Right lobe of liver (tissue), 6 donors: ENCODE measurements at regions not wholly inside any gene's neighbourhood (a gene's known extent, or its start where the extent isn't known, plus 50 kb on each side); places are given as distances from the start of the nearest gene placed in this dataset.
A peak's percentile ranks its signal among the peaks of the same experiment; 100 is the strongest.

Experiments
- ATAC-seq, 4 donors: fragments of 200-7000 bp; cut with Tn5 transposase; one replicate each; pipeline ENCODE4 v1.9.1; 2020; ENCODE audit warnings: mild to moderate bottlenecking in 4 of 4, moderate library complexity in 4 of 4
- DNase-seq, 3 donors: peaks; one replicate each; pipeline ENCODE4 v3.0.0-alpha.2; 2020
- H3K27ac ChIP-seq, 3 donors: fragments of 200-600 bp; one replicate each; pipeline ENCODE4 v1.8.0; 2022
- H3K27me3 ChIP-seq, 2 donors: fragments of 200-600 bp; one replicate each; pipeline ENCODE4 v1.8.0; 2022
- H3K36me3 ChIP-seq, 4 donors: fragments of 200-600 bp; sonication (generic) in 1 of 4; one replicate each; pipeline versions ENCODE4 v1.5.1 to v1.8.0; 2017 to 2022; ENCODE audit warnings: control low read depth in 1 of 4
- H3K4me1 ChIP-seq, 4 donors: fragments of 200-600 bp; sonication (generic) in 1 of 4; one replicate each; pipeline versions ENCODE4 v1.5.1 to v1.8.0; 2017 to 2022; ENCODE audit warnings: control low read depth in 1 of 4
- H3K4me3 ChIP-seq, 3 donors: fragments of 200-600 bp; one replicate each; pipeline ENCODE4 v1.8.0; 2022
- H3K9me3 ChIP-seq, 4 donors: fragments of 200-600 bp; sonication (generic) in 1 of 4; one replicate each; pipeline versions ENCODE4 v1.5.1 to v1.8.0; 2017 to 2022; ENCODE audit warnings: control low read depth in 1 of 4
- CTCF ChIP-seq, 4 donors: fragments of 200-600 bp in 3 of 4; fragments of 450-650 bp in 1 of 4; IDR thresholded peaks; one replicate each; pipeline versions ENCODE4 v1.5.1 to v1.8.0; 2016 to 2022; ENCODE audit warnings: antibody characterized with exemption in 4 of 4, mild to moderate bottlenecking in 2 of 4
- POLR2A ChIP-seq: fragments of 450-650 bp; IDR thresholded peaks from one replicate; pipeline ENCODE4 v1.6.1; 2017; ENCODE audit warnings: antibody characterized with exemption, mild to moderate bottlenecking
- WGBS: methylation state at CpG from one replicate; pipeline ENCODE4 v1.1.6; 2018; ENCODE audit warnings: low coverage, low lambda C conversion rate; ENCODE audit not compliant: insufficient coverage; ENCODE audit errors: missing lambda C conversion rate; 5-methylcytosine and 5-hydroxymethylcytosine counted together
- intact Hi-C, 2 donors: fragments of 100-400 bp; cut with DNase I; formaldehyde crosslinking; loops; one replicate each; pipeline versions ENCODE4 v1.11.2 to v1.14.1; 2022
- donor health status: DM: no; HTN: yes; CAD: no.
- donor health status: DM: no; HTN: no; CAD: no.
- donor health status: DM: no; HTN: no; CAD: no.
- donor health status: DM: no; HTN: yes; CAD: no.
- donor health status: DM: no; HTN: yes; CAD: no.

- intact Hi-C loops: no loop called here
- Histone ChIP-seq H3K9me3 (no peaks in the 10 kb centered on the region), H3K27me3 (no peaks in the 10 kb centered on the region), H3K27ac (no peak overlapping the region), H3K4me3 (no peak overlapping the region), H3K36me3 (no peaks in the 10 kb centered on the region), H3K4me1 (no peaks in the 10 kb centered on the region)
- 70% methylated on average over 9 of the region's 20 CpGs for WGBS
- ATAC-seq (no peak), DNase-seq (peak; percentile 8 to 27 (median 9))
- no peak for TF ChIP-seq POLR2A
- TF ChIP-seq CTCF (IDR thresholded peaks at IDR 0.05): no peak
These were observed 80.9 kb upstream of the CTDP1 start for GRCh38 chr18:79598633-79599175.

DNA sequence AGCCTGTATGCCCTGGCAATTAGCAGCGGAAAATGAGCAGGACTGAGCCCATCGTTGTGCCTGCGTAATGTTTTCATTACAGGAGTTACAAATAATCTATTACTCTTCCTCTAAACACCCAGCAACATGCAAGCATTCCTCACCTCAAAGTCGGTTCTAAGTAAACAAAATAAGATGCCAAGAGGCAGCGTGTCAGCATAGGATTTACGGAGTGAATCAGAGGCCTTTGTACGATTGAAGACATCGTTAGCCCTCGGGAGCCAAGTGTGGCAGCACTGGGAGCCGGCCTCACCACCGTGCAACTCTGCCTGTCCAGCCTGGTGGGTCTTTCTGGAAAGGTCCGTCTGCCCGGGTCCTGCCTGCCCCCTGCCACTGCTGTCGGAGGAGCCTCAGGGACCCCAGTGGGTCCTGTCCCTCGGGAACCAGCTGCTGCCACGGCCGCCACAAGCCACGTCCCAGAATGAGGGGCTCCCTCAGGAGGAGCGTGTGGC, 80.1 kb upstream of the CTDP1 start:
- intact Hi-C loops: no loop called here
- Histone ChIP-seq H3K36me3 (no peaks in the 10 kb centered on the region), H3K4me1 (no peaks in the 10 kb centered on the region), H3K9me3 (no peaks in the 10 kb centered on the region), H3K27me3 (no peaks in the 10 kb centered on the region), H3K27ac (no peak overlapping the region), H3K4me3 (no peak overlapping the region)
- 51% methylated on average over 11 of the region's 19 CpGs for WGBS
- ATAC-seq (no peak), DNase-seq (peak; percentile 7 to 42 (median 24))
- TF ChIP-seq CTCF (IDR thresholded peaks at IDR 0.05) (no peak), POLR2A (no peak)

- no peak for TF ChIP-seq CTCF (IDR thresholded peaks at IDR 0.05)
- no peak for TF ChIP-seq POLR2A
- Histone ChIP-seq H3K4me1 (no peaks in the 10 kb centered on the region), H3K27ac (no peak overlapping the region), H3K27me3 (no peaks in the 10 kb centered on the region), H3K9me3 (no peaks in the 10 kb centered on the region), H3K4me3 (no peak overlapping the region), H3K36me3 (no peaks in the 10 kb centered on the region)
- intact Hi-C loops: no loop called here
- ATAC-seq (no peak), DNase-seq (peak; percentile 17 to 44 (median 39))
- WGBS: 52% methylated on average over 4 of the region's 6 CpGs
These were observed 79.5 kb upstream of the CTDP1 start for GRCh38 chr18:79600141-79600540.

DNA sequence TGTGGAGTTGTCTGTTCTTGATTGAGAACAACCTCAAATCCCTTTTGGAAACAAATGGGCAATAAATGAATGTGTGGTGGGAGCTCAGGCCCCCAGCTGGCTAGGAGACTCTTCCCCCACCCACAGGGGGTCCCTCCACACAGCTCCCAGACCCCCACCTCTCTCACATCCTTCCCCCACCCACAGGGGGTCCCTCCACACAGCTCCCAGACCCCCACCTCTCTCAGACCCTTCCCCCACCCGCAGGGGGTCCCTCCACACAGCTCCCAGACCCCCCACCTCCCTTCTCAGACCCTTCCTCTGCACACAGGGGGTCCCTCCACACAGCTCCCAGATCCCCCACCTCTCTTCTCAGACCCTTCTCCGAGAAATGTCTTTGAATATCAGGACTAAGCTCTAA, 79.0 kb upstream of the CTDP1 start:
- ATAC-seq (no peak), DNase-seq (peak in 1 of 3 donors; percentile 23)
- Histone ChIP-seq H3K4me1 (no peaks in the 10 kb centered on the region), H3K9me3 (no peaks in the 10 kb centered on the region), H3K27me3 (no peaks in the 10 kb centered on the region), H3K4me3 (no peak overlapping the region), H3K36me3 (no peaks in the 10 kb centered on the region), H3K27ac (no peak overlapping the region)
- 36% methylated on average over 2 of the region's 2 CpGs for WGBS
- TF ChIP-seq POLR2A: no peak
- TF ChIP-seq CTCF (IDR thresholded peaks at IDR 0.05): no peak
- intact Hi-C loops: no loop called here

GRCh38 chr18:79601234-79601633, 78.4 kb upstream of the CTDP1 start:
- DNase-seq (peak in 2 of 3 donors; percentile 3 to 9), ATAC-seq (no peak)
- intact Hi-C loops: no loop called here
- WGBS: 36% methylated on average over 8 of the region's 8 CpGs
- H3K36me3 ChIP-seq: no peaks in the 10 kb centered on the region
- H3K9me3 ChIP-seq: no peaks in the 10 kb centered on the region
- H3K4me1 ChIP-seq: no peaks in the 10 kb centered on the region
- no peak for TF ChIP-seq POLR2A
- no peak for TF ChIP-seq CTCF (IDR thresholded peaks at IDR 0.05)
- H3K4me3 ChIP-seq: no peak overlapping the region
- H3K27ac ChIP-seq: no peak overlapping the region
- H3K27me3 ChIP-seq: no peaks in the 10 kb centered on the region
